ENCODE measurements at regions not wholly inside any gene's neighbourhood (a gene's known extent, or its start where the extent isn't known, plus 50 kb on each side); places are given as distances from the start of the nearest gene placed in this dataset.

GRCh38 chr16:60180609-60181008 lies 1446.5 kb upstream of the GOT2 start:
- TF ChIP-seq CTCF (IDR thresholded peaks at IDR 0.05) = no peak
- TF ChIP-seq POLR2A (IDR thresholded peaks at IDR 0.05) = no peak
